Stimulated activated CD8-positive, alpha-beta memory T cell treated with anti-CD3 and anti-CD28 coated beads, Interleukin-4, amount 100 ng/mL, for 24 hours (primary cell): ENCODE measurements at regions not wholly inside any gene's neighbourhood (a gene's known extent, or its start where the extent isn't known, plus 50 kb on each side); places are given as distances from the start of the nearest gene placed in this dataset.
"Not testable (repeated sequence)": the region's sequence is repeated elsewhere in the genome, so short reads cannot be mapped to it uniquely, and the experiment has no call there.

Source experiments
- DNase-seq: peaks from one replicate; pipeline ENCODE4 v3.0.0-alpha.2; 2020; ENCODE audit warnings: low read depth

DNA sequence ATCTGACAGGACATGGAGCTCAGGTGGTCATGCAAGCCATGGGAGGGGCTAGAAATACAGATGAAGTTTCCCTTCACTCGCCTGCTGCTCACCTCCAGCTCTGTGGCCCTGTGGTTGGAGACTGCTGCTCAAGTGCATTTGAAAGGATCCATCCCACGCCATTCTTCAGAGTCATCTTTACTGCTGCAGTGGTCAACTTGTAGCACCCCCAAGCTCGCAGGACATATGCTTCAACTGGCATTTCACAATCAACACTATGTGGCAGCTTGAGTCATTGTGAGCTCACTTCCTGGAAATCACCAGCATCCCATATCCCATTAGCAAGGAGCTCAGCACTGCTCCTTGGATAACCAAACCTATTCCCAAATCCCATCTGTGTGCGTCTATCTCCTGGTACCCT, 116.2 kb upstream of the TP53BP2 start:
- not testable (repeated sequence) for DNase-seq

DNA sequence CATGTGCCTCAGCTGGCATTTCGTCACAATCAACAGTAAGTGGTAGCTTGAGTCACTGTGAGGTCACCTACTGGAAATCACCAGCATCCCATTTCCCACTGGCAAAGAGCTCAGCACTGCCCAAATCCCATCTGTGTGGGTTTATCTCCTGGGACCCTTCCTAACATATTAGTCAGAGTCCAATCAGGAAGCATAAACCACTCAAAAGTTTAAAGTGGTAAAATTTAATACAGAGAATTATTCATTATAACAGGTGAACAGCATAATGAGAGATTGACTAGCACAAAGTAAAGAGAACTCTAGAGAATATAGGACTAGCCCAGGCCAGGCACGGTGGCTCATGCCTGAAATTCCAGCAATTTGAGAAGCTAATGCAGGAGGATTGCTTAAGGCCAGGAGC, 107.1 kb upstream of the TP53BP2 start:
- not testable (repeated sequence) for DNase-seq

DNA sequence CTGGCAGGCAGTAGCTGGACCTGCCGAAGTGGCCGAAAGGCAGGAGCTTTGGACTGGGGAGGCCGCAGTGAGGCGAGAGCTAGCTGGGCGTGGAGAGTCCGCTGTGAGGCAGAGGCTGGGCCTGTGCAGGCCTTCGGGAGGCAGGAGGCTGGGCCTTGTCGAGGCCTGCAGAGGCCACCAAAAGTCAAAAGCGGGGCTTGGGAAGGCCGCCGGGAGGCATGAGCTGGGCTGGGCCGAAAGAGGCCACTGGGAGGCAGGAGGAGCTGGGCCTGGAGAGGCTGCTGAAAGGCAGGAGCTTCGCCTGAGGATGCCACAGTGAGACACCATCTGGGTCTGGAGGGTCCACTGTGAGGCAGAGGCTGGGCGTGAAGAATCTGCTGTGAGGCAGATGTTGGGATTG, 105.8 kb upstream of the TP53BP2 start:
- not testable (repeated sequence) for DNase-seq

DNA sequence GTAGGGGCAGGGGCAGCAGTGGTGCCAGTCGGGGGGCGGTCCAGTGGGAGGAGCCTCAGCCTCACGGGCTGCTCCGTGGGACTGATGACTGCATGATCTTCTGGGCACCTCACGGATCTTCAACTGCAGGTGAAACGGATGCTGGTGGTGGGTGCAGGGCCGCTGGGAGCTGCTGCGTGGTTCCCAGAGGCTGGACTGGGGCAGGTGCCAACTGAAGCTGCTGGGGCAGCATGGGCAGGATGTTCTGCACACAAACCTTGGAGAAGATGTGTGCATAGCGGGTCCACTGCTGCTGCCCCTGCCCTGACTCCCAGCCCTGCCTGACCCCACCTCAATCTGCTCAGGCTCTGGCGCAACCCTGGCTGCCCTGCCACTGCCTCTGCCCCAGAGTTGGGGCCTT, 104.2 kb upstream of the TP53BP2 start:
- not testable (repeated sequence) for DNase-seq

DNA sequence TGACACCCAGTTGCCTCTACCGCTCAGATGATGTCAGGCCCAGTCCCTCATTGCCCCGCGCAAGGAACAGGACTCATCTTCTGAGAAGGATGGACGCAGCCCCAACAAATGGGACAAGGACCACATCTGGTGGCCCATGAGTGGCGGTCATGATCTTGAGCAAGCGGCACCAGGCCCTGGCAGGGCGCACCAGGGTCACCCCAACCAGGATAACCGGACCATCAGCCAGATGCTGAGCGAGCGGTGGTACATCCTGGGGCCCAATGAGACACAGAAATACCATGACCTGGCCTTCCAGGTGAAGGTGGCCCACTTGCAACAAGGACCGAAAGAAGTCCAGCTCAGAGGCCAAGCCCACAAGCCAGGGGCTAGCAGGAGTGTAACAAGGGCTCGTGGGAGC, 102.3 kb upstream of the TP53BP2 start:
- not testable (repeated sequence) for DNase-seq

DNA sequence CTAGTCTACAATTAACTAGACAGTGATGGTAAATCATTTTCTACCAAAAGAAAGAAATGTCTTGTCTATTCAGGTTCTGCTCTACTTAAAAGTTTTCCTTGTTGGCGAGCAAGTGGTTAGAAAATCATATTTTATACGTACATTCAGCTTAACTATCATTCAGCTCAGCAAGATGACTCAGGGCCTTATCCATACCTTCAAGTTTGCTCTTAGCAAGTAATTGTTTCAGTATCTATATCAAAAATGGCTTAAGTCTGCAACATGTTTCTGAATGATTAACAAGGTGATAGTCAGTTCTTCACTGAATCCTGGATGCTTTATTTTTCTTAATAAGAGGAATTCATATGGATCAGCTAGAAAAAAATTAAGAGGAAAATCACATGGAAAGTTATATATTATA, 90.8 kb upstream of the TP53BP2 start:
- DNase-seq, result not testable (repeated sequence)

DNA sequence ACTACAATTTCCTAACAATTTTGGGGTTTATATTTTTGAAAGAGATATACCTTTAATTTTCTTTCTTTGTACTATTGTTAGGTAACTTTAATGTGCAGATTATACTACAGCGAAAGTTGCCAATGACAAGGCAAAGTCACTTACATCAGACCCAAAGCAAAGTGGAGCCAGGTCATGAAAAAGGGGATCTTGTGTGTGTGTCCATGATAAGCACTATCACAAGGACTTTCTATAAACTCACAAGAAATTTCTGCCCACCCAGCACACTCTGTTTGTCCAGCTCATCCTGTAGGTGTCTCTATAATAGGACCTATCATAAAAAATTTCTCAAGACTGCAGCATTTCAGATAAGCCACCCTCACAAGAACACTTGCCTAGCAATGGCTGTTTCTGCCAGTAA, 85.7 kb upstream of the TP53BP2 start:
- not testable (repeated sequence) for DNase-seq

DNA sequence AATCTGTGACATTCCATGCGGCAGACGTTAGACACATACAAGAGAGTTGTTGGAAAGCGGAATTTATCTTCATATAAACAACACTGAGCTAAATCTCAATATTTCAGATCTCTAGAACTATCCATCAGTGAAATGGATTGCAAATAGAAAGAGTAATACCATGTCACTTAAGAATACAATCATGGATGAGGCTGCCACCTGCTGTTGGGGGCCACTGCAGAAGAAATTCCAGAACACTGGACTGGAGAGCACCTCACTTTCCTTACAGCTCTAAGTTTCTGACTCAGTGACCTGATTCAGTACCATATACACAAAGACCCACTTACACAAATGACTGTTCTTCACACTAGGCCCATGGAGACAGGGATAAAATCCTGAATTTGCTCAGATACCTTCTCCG, 75.1 kb upstream of the TP53BP2 start:
- DNase-seq, result not testable (repeated sequence)

DNA sequence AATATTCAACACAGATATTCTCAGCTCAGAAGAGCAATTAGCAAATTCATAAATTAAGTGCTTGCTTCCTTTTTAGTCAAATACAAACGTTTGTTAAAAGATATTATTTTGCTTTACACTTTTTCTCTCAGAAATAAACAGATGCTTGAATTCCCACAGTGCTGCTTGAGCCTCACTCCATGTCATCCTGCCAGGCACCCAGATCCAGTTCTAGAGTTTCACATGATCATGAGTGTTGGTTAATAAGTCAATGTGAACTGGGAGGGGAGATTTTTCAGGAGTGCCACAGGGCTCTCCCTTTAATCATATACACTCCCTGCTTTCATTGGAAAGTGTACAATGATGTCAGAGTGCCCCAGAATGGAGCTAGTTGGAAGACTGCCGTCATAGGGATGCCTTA, 69.7 kb upstream of the TP53BP2 start:
- DNase-seq, result not testable (repeated sequence)

DNA sequence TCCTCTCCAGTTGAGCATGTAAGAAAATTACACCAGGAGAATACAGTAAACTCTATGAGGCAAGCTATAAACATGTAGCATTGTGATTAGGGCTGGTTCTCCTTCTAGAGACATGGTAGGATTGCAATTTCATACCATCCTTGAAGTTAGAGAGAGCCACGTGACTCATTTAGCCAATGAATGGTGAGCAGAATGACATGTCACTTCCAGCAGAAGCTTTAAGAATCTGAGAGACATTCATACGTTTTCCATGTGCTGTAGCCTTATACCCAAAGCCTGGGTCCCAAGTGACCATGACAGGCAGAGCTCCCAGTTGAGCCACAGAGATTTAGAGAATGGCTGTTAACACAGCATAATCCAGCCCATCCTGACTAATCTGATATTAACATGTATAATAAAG, 68.0 kb upstream of the TP53BP2 start:
- not testable (repeated sequence) for DNase-seq

DNA sequence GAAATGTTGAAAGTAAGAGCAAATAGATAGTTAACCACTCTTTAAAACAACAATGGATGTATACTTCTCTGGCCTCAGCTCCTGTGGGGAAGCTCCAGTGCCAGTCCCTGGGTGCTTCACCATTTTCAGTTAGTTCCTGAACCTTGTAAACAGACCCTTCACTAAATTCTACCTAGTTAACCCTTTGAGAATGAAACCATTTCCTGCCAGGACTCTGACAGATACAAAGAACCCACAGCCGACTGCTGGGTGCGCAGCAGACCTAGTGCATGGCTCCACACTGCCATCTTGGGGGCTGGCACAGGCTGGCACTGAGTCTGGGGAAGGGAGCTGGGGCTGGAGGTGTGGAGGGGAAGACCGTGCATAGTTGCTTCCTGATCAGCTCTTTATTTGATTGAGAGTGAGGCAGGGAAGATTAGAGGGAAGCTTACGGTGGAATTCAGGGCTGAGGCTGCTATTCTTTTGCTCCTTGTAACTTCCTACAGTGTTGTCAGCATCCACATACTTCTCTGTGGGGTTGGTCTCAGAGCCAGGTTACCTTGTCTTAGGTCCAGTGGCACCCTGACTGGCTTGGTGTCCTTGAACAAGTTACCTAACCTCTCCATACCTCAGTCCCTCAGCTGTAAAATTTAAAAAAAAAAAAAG, 62.3 kb upstream of the TP53BP2 start:
- not testable (repeated sequence) for DNase-seq

DNA sequence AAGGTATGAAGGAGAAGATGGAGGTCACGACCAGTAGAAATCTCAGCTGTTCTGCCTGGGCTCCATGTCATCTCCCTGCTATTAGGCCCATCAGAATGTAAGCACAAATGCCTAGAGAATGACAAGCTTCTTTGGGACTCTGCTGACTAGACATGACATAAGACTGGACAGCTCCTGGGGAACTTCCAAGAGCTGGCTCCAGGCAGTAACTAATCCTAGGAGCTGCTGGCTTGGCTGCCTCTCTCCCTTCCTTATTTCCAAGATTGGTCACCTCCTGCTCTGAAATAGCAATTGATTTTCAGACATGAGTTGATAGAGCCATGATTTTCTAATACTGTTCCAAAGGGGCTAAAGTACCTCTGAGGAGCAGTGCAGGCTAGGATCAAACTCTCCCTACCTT, 57.5 kb upstream of the TP53BP2 start:
- DNase-seq, result not testable (repeated sequence)

DNA sequence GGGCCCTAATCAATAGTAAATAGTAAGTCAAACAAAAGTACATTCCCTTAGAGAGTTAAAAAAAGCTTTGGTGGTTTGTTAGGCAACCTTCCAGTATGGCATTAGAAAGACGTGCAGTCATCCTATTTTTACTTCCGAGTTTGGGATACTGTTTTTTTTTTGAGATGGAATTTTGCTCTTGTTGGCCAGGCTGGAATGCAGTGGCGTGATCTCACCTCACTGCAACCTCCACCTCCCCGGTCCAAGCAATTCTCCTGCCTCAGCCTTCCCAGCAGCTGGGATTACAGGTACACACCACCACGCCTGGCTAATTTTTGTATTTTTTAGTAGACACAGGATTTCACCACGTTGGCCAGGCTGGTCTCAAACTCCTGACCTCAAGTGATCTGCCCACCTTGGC, 54.0 kb upstream of the TP53BP2 start:
- not testable (repeated sequence) for DNase-seq

DNA sequence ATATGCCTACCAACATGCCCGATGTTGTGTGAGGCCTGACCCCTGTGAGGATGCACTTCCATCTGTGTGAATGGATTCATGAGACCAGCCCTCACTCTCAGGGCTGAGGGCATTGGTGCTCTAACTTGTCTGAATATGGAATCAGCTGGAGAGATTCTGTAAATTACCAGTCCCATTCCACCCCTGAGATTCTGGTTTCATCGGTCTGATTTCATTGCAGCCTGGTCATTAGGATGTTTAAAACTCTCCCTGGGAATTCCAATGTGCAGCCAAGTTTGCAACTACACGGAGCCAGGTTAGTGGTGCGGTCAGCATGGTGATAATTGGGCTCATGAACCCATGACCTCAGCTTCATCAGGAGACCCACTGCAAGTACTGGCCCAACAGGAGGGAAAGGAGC, 51.4 kb upstream of the TP53BP2 start:
- not testable (repeated sequence) for DNase-seq

DNA sequence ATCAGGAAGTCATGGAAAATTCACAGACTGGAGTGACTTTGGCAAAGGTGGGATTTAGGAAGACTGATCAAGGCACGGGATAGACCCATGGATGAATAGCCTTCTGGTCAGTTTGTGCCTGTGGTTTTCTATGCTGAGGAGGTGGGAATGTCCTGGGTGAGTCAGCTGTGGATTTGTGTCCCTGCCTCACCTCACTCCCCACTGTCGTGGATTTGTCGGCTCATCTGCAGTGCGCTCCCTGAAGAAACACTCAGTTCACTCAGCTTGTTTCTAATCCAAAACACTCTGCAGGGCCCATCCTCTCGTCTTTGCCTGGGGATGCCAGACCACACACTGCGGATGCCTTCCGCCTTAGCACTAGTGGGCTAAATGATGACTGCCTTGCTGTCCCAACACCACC, 50.2 kb upstream of the TP53BP2 start:
- DNase-seq, result not testable (repeated sequence)
